ENCODE measurements at regions not wholly inside any gene's neighbourhood (a gene's known extent, or its start where the extent isn't known, plus 50 kb on each side); places are given as distances from the start of the nearest gene placed in this dataset.

- no peak for TF ChIP-seq Cebpa-rat (IDR thresholded peaks at IDR 0.05)
- Histone ChIP-seq H3K27me3 (no peaks in the 10 kb centered on the region), H4K20me1 (no peaks in the 10 kb centered on the region), H3K36me3 (no peaks in the 10 kb centered on the region), H3K27ac (no peak overlapping the region), H3K9ac (no peak overlapping the region), H3K9me3 (peaks cover 17% of the 10 kb centered on the region), H3K4me1 (no peaks in the 10 kb centered on the region), H3K4me2 (no peak overlapping the region), H3K4me3 (no peak overlapping the region)
Measured at GRCh38 chr12:98431089-98431488, 84.3 kb upstream of the TMPO start.

- H3K9me3 ChIP-seq: peaks cover 17% of the 10 kb centered on the region
- TF ChIP-seq Cebpa-rat (IDR thresholded peaks at IDR 0.05): no peak
- H3K9ac ChIP-seq: no peak overlapping the region
- no peaks in the 10 kb centered on the region for H3K27me3 ChIP-seq
- no peaks in the 10 kb centered on the region for H4K20me1 ChIP-seq
- H3K36me3 ChIP-seq: no peaks in the 10 kb centered on the region
- no peak overlapping the region for H3K4me2 ChIP-seq
- H3K4me1 ChIP-seq: no peaks in the 10 kb centered on the region
- H3K4me3 ChIP-seq: no peak overlapping the region
- no peak overlapping the region for H3K27ac ChIP-seq
Measured at GRCh38 chr12:98437166-98437565, 78.2 kb upstream of the TMPO start.

- TF ChIP-seq Cebpa-rat (IDR thresholded peaks at IDR 0.05): no peak
Measured at GRCh38 chr12:98437806-98438595, 77.4 kb upstream of the TMPO start.

GRCh38 chr12:98438656-98439230 is 76.6 kb upstream of the TMPO start:
- Histone ChIP-seq H4K20me1 (no peaks in the 10 kb centered on the region), H3K9ac (no peak overlapping the region), H3K27ac (no peak overlapping the region), H3K4me3 (no peak overlapping the region), H3K9me3 (peaks cover 17% of the 10 kb centered on the region), H3K36me3 (no peaks in the 10 kb centered on the region), H3K27me3 (no peaks in the 10 kb centered on the region), H3K4me1 (no peaks in the 10 kb centered on the region), H3K4me2 (no peak overlapping the region)
- no peak for TF ChIP-seq Cebpa-rat (IDR thresholded peaks at IDR 0.05)

More at GRCh38 chr12:98437806-98438595, 77.4 kb upstream of the TMPO start:
- no peak overlapping the region for H3K4me3 ChIP-seq
- H4K20me1 ChIP-seq: no peaks in the 10 kb centered on the region
- no peaks in the 10 kb centered on the region for H3K4me1 ChIP-seq
- no peak overlapping the region for H3K4me2 ChIP-seq
- no peaks in the 10 kb centered on the region for H3K27me3 ChIP-seq
- H3K9ac ChIP-seq: no peak overlapping the region
- peaks cover 17% of the 10 kb centered on the region for H3K9me3 ChIP-seq
- no peak overlapping the region for H3K27ac ChIP-seq
- H3K36me3 ChIP-seq: no peaks in the 10 kb centered on the region

GRCh38 chr12:98439471-98439951 is 75.9 kb upstream of the TMPO start:
- TF ChIP-seq Cebpa-rat (IDR thresholded peaks at IDR 0.05): no peak
- peaks cover 14% of the 10 kb centered on the region for H3K9me3 ChIP-seq
- no peaks in the 10 kb centered on the region for H3K4me1 ChIP-seq
- H3K9ac ChIP-seq: no peak overlapping the region
- no peaks in the 10 kb centered on the region for H4K20me1 ChIP-seq
- H3K27ac ChIP-seq: no peak overlapping the region
- no peaks in the 10 kb centered on the region for H3K27me3 ChIP-seq
- H3K4me2 ChIP-seq: no peak overlapping the region
- no peaks in the 10 kb centered on the region for H3K36me3 ChIP-seq
- H3K4me3 ChIP-seq: no peak overlapping the region

GRCh38 chr12:98439981-98440581 is 75.3 kb upstream of the TMPO start:
- Histone ChIP-seq H3K27me3 (no peaks in the 10 kb centered on the region), H3K9me3 (peaks cover 10% of the 10 kb centered on the region), H3K4me3 (no peak overlapping the region), H3K4me2 (no peak overlapping the region), H3K27ac (no peak overlapping the region), H3K36me3 (no peaks in the 10 kb centered on the region), H3K9ac (no peak overlapping the region), H3K4me1 (no peaks in the 10 kb centered on the region), H4K20me1 (no peaks in the 10 kb centered on the region)
- 0 out of 2 replicates have a peak, but pooled peaks have one; percentile 9 for TF ChIP-seq Cebpa-rat (IDR thresholded peaks at IDR 0.05)

GRCh38 chr12:98446060-98446459 is 69.3 kb upstream of the TMPO start:
- Histone ChIP-seq H4K20me1 (no peaks in the 10 kb centered on the region), H3K36me3 (no peaks in the 10 kb centered on the region), H3K4me1 (no peaks in the 10 kb centered on the region), H3K4me2 (no peak overlapping the region), H3K9ac (no peak overlapping the region), H3K9me3 (no peaks in the 10 kb centered on the region), H3K27me3 (no peaks in the 10 kb centered on the region), H3K4me3 (no peak overlapping the region), H3K27ac (no peak overlapping the region)
- TF ChIP-seq Cebpa-rat (IDR thresholded peaks at IDR 0.05): no peak

GRCh38 chr12:98446682-98447081 is 68.7 kb upstream of the TMPO start:
- Histone ChIP-seq H3K36me3 (no peaks in the 10 kb centered on the region), H4K20me1 (no peaks in the 10 kb centered on the region), H3K27me3 (no peaks in the 10 kb centered on the region), H3K9me3 (no peaks in the 10 kb centered on the region), H3K27ac (no peak overlapping the region), H3K4me3 (no peak overlapping the region), H3K9ac (no peak overlapping the region), H3K4me1 (no peaks in the 10 kb centered on the region), H3K4me2 (no peak overlapping the region)
- no peak for TF ChIP-seq Cebpa-rat (IDR thresholded peaks at IDR 0.05)

- no peaks in the 10 kb centered on the region for H3K9me3 ChIP-seq
- H4K20me1 ChIP-seq: no peaks in the 10 kb centered on the region
- H3K4me2 ChIP-seq: no peak overlapping the region
- TF ChIP-seq Cebpa-rat (IDR thresholded peaks at IDR 0.05): no peak
- H3K36me3 ChIP-seq: no peaks in the 10 kb centered on the region
- H3K27me3 ChIP-seq: no peaks in the 10 kb centered on the region
- H3K4me3 ChIP-seq: no peak overlapping the region
- H3K4me1 ChIP-seq: no peaks in the 10 kb centered on the region
- no peak overlapping the region for H3K27ac ChIP-seq
- H3K9ac ChIP-seq: no peak overlapping the region
Measured at GRCh38 chr12:98449584-98449983, 65.8 kb upstream of the TMPO start.

- Histone ChIP-seq H4K20me1 (no peaks in the 10 kb centered on the region), H3K4me1 (no peaks in the 10 kb centered on the region), H3K9ac (no peak overlapping the region), H3K27me3 (no peaks in the 10 kb centered on the region), H3K4me2 (no peak overlapping the region), H3K36me3 (no peaks in the 10 kb centered on the region), H3K9me3 (peaks cover 10% of the 10 kb centered on the region), H3K27ac (no peak overlapping the region), H3K4me3 (no peak overlapping the region)
- no peak for TF ChIP-seq Cebpa-rat (IDR thresholded peaks at IDR 0.05)
Measured at GRCh38 chr12:98453070-98453469, 62.3 kb upstream of the TMPO start.

Measured in BLaER1 (cell line).